GM12865 (cell line): ENCODE measurements at regions not wholly inside any gene's neighbourhood (a gene's known extent, or its start where the extent isn't known, plus 50 kb on each side); places are given as distances from the start of the nearest gene placed in this dataset.
"Not testable (repeated sequence)": the region's sequence is repeated elsewhere in the genome, so short reads cannot be mapped to it uniquely, and the experiment has no call there.

Source experiments
- DNase-seq: peaks from one replicate; pipeline ENCODE4 v3.0.0; 2010; ENCODE audit warnings: low read depth
- H3K4me3 ChIP-seq: 2 replicates; pipeline ENCODE4 v1.5.1; 2011; ENCODE audit warnings: mild to moderate bottlenecking, low read depth, low read length, control low read depth
- CTCF ChIP-seq: IDR thresholded peaks from 2 replicates; pipeline ENCODE4 v1.5.1; 2011; ENCODE audit warnings: low read length, control low read depth, low read depth, inconsistent platforms; ENCODE audit not compliant: insufficient read depth; ENCODE audit errors: missing control alignments

GRCh38 chr11:82523141-82523540, 210.5 kb downstream of the FAM181B start:
- no peak for DNase-seq
- no peak for TF ChIP-seq CTCF
- no peak overlapping the region for H3K4me3 ChIP-seq

- no peak overlapping the region for H3K4me3 ChIP-seq
Observed at GRCh38 chr11:82521427-82521826, 212.2 kb downstream of the FAM181B start.

GRCh38 chr11:82507288-82507687, 226.4 kb downstream of the FAM181B start:
- no peak for DNase-seq
- H3K4me3 ChIP-seq = no peak overlapping the region
- TF ChIP-seq CTCF = no peak

More at GRCh38 chr11:82521427-82521826, 212.2 kb downstream of the FAM181B start:
- DNase-seq = no peak
- no peak for TF ChIP-seq CTCF

- H3K4me3 ChIP-seq = no peak overlapping the region
- no peak for TF ChIP-seq CTCF
- DNase-seq = no peak
Observed at GRCh38 chr11:82505379-82505778, 228.3 kb downstream of the FAM181B start.

- not testable (repeated sequence) for DNase-seq, H3K4me3 ChIP-seq
Observed at GRCh38 chr11:82501174-82501573, 232.5 kb downstream of the FAM181B start.

GRCh38 chr11:82494988-82495432, 238.7 kb downstream of the FAM181B start:
- TF ChIP-seq CTCF = peak; percentile 30
- H3K4me3 ChIP-seq = no peak overlapping the region
- DNase-seq = peak; percentile 38

GRCh38 chr11:82474876-82475275, 258.8 kb downstream of the FAM181B start:
- DNase-seq = no peak
- no peak for TF ChIP-seq CTCF
- no peak overlapping the region for H3K4me3 ChIP-seq
